GM19035 (cell line): ENCODE measurements at regions not wholly inside any gene's neighbourhood (a gene's known extent, or its start where the extent isn't known, plus 50 kb on each side); places are given as distances from the start of the nearest gene placed in this dataset.

ENCODE experiments used
- ATAC-seq: cut with Tn5 transposase; IDR thresholded peaks from one replicate; pipeline ENCODE4 v1.9.1; 2021; ENCODE audit not compliant: unreplicated experiment

- no peak for ATAC-seq
Measured at GRCh38 chr4:23667659-23668058, 222.2 kb downstream of the PPARGC1A start.

GRCh38 chr4:23660865-23661264 lies 229.0 kb downstream of the PPARGC1A start:
- ATAC-seq: no peak

GRCh38 chr4:23654791-23655190 lies 235.1 kb downstream of the PPARGC1A start:
- ATAC-seq: no peak

GRCh38 chr4:23648854-23649596 lies 240.8 kb downstream of the PPARGC1A start:
- no peak for ATAC-seq

GRCh38 chr4:23635468-23635867 lies 254.4 kb downstream of the PPARGC1A start:
- no peak for ATAC-seq

GRCh38 chr4:23631255-23631950 lies 258.4 kb downstream of the PPARGC1A start:
- no peak for ATAC-seq

- ATAC-seq: no peak
Measured at GRCh38 chr4:23630110-23630509, 259.7 kb downstream of the PPARGC1A start.

GRCh38 chr4:23629421-23629820 lies 260.4 kb downstream of the PPARGC1A start:
- ATAC-seq: no peak

- no peak for ATAC-seq
Measured at GRCh38 chr4:23614284-23614892, 275.5 kb downstream of the PPARGC1A start.

GRCh38 chr4:23613782-23614181 lies 276.1 kb downstream of the PPARGC1A start:
- ATAC-seq: no peak

GRCh38 chr4:23602720-23603119 lies 287.1 kb downstream of the PPARGC1A start:
- no peak for ATAC-seq

GRCh38 chr4:23594125-23594524 lies 295.7 kb downstream of the PPARGC1A start:
- no peak for ATAC-seq

GRCh38 chr4:23590431-23590830 lies 299.4 kb downstream of the PPARGC1A start:
- ATAC-seq: no peak

GRCh38 chr4:23584024-23584423 lies 305.8 kb downstream of the PPARGC1A start:
- ATAC-seq: no peak

GRCh38 chr4:23582671-23583070 lies 307.2 kb downstream of the PPARGC1A start:
- no peak for ATAC-seq

- no peak for ATAC-seq
Measured at GRCh38 chr4:23579166-23579565, 310.7 kb downstream of the PPARGC1A start.

GRCh38 chr4:23577398-23577797 lies 312.4 kb downstream of the PPARGC1A start:
- ATAC-seq: no peak

- no peak for ATAC-seq
Measured at GRCh38 chr4:23572382-23572781, 317.5 kb downstream of the PPARGC1A start.

- ATAC-seq: no peak
Measured at GRCh38 chr4:23567338-23567737, 322.5 kb downstream of the PPARGC1A start.

- no peak for ATAC-seq
Measured at GRCh38 chr4:23560748-23561147, 329.1 kb downstream of the PPARGC1A start.

- ATAC-seq: no peak
Measured at GRCh38 chr4:23558101-23558500, 331.7 kb downstream of the PPARGC1A start.

GRCh38 chr4:23547601-23548000 lies 342.2 kb downstream of the PPARGC1A start:
- ATAC-seq: no peak
